K562 (cell line): ENCODE measurements at regions not wholly inside any gene's neighbourhood (a gene's known extent, or its start where the extent isn't known, plus 50 kb on each side); places are given as distances from the start of the nearest gene placed in this dataset.

Experiments used
- ATAC-seq: fragments of 200-7000 bp; cut with Tn5 transposase; 3 replicates; pipeline ENCODE4 v1.9.1; 2020; ENCODE audit warnings: moderate library complexity
- BruUV-seq: library from RNA; stranded (reverse); fragments of 400-500 nt; replicated peaks from 2 replicates; lab custom pipeline; 2021; lab: Mats Ljungman, UMichigan
- CTCF ChIA-PET: fragments of 300-600 bp; formaldehyde crosslinking; extraction: SDS; loops from one replicate; lab custom pipeline; 2021; ENCODE audit warnings: low intra/inter-chr PET ratio; lab: Yijun Ruan, JAX
- POLR2A ChIA-PET: fragments of 300-600, 350-650 bp; sonication (Branson Sonifier 250); formaldehyde crosslinking; extraction: SDS; loops from one replicate; lab custom pipeline; 2021; ENCODE audit warnings: antibody characterized with exemption, inconsistent platforms; lab: Yijun Ruan, JAX
- DNase-seq, 4 experiments: peaks; one replicate each; pipeline versions ENCODE4 v3.0.0 to v3.0.0-alpha.2; 2011 to 2018; ENCODE audit warnings: low spot score in 3 of 4, mixed read lengths in 3 of 4; ENCODE audit errors: extremely low read depth in 1 of 4
- FAIRE-seq: peaks from 2 replicates; lab custom pipeline; 2011; peaks lifted over from hg19 to GRCh38; lab: Jason Lieb, UNC
- H2AFZ ChIP-seq: 2 replicates; pipeline ENCODE4 v1.6.0; 2011; ENCODE audit warnings: low read depth, low read length, control low read depth, inconsistent platforms
- H3K27ac ChIP-seq: fragments of 200-600 bp; 3 replicates; pipeline ENCODE4 v1.8.0; 2011; ENCODE audit warnings: low read depth, mild to moderate bottlenecking, control low read depth, inconsistent platforms, low read length, moderate library complexity, mixed read lengths; ENCODE audit errors: extremely low read depth
- H3K27me3 ChIP-seq, 2 experiments: fragments of 300-600 bp in 1 of 2; 2 replicates in 1 of 2; 3 replicates in 1 of 2; pipeline versions ENCODE4 v1.6.0 to v1.8.0; 2011; ENCODE audit warnings: inconsistent platforms in 2 of 2, low read length in 2 of 2, mild to moderate bottlenecking in 1 of 2, mixed read lengths in 1 of 2, moderate library complexity in 1 of 2; ENCODE audit not compliant: control insufficient read depth in 2 of 2, insufficient read depth in 2 of 2
- H3K36me3 ChIP-seq: fragments of 300-600 bp; 3 replicates; pipeline ENCODE4 v1.8.0; 2011; ENCODE audit warnings: mild to moderate bottlenecking, low read length, inconsistent platforms; ENCODE audit not compliant: control insufficient read depth, insufficient read depth
- H3K4me1 ChIP-seq, 2 experiments: fragments of 200-600 bp in 1 of 2; replicated peaks in 1 of 2; 2 replicates in 1 of 2; 3 replicates in 1 of 2; pipeline versions ENCODE4 v1.5.1 to v1.8.0; 2011; ENCODE audit warnings: inconsistent platforms in 2 of 2, low read length in 2 of 2, mild to moderate bottlenecking in 1 of 2, mixed read lengths in 1 of 2, moderate library complexity in 1 of 2; ENCODE audit not compliant: control insufficient read depth in 2 of 2, insufficient read depth in 2 of 2
- H3K4me2 ChIP-seq: 2 replicates; pipeline ENCODE4 v1.6.1; 2011; ENCODE audit warnings: low read length, control low read depth, inconsistent platforms, mixed read lengths; ENCODE audit not compliant: insufficient read depth
- H3K4me3 ChIP-seq: fragments of 200-600 bp; sonication (generic), shearing (Covaris generic); 2 replicates; pipeline ENCODE4 v1.5.1; 2016; ENCODE audit warnings: control low read depth, inconsistent platforms
- H3K79me2 ChIP-seq: fragments of 200-600 bp; 3 replicates; pipeline ENCODE4 v1.8.0; 2011; ENCODE audit warnings: low read length, inconsistent platforms; ENCODE audit not compliant: control insufficient read depth, insufficient read depth
- H3K9ac ChIP-seq, 2 experiments: 2 replicates each; pipeline versions ENCODE4 v1.6.0 to v1.6.1; 2011; ENCODE audit warnings: low read depth in 2 of 2, low read length in 2 of 2, control low read depth in 1 of 2, inconsistent platforms in 1 of 2, mild to moderate bottlenecking in 1 of 2, mixed read lengths in 1 of 2; ENCODE audit not compliant: insufficient read depth in 1 of 2
- H3K9me1 ChIP-seq: one replicate; pipeline ENCODE4 v1.6.0; 2011; ENCODE audit warnings: inconsistent platforms, mild to moderate bottlenecking, low read length, moderate library complexity; ENCODE audit not compliant: control insufficient read depth, insufficient read depth
- H3K9me3 ChIP-seq: replicated peaks from 2 replicates; pipeline ENCODE4 v1.5.1; 2011; ENCODE audit warnings: low read depth, low read length, inconsistent platforms; ENCODE audit not compliant: control insufficient read depth, insufficient read depth
- H4K20me1 ChIP-seq: replicated peaks from 2 replicates; pipeline ENCODE4 v1.6.1; 2011; ENCODE audit warnings: low read length, inconsistent platforms, mixed read lengths; ENCODE audit not compliant: control insufficient read depth, insufficient read depth
- ATF2 ChIP-seq: sonication (generic); formaldehyde crosslinking; IDR thresholded peaks from 2 replicates; pipeline ENCODE4 v1.8.1; 2022; ENCODE audit warnings: missing genetic modification reagents
- CBX1 ChIP-seq: sonication (generic); IDR thresholded peaks from 2 replicates; pipeline ENCODE4 v1.6.1; 2016; ENCODE audit warnings: antibody characterized with exemption, low read depth, mild to moderate bottlenecking
- MAZ ChIP-seq, 2 experiments: fragments of 450-650 bp in 1 of 2; sonication (generic) in 1 of 2; formaldehyde crosslinking; IDR thresholded peaks in 1 of 2; conservative IDR thresholded peaks in 1 of 2; 2 replicates each; pipeline versions ENCODE4 v1.4.0 to v1.5.0; 2020; ENCODE audit warnings: mild to moderate bottlenecking in 1 of 2, missing genetic modification reagents in 1 of 2
- MIER1 ChIP-seq: fragments of 450-650 bp; IDR thresholded peaks from 2 replicates; pipeline ENCODE4 v1.6.1; 2016; ENCODE audit warnings: antibody characterized with exemption, mild to moderate bottlenecking, low read depth
- MTA1 ChIP-seq: fragments of 450-650 bp; IDR thresholded peaks from 2 replicates; pipeline ENCODE4 v1.6.1; 2017; ENCODE audit warnings: borderline replicate concordance
- NR0B1 ChIP-seq: fragments of 450-650 bp; IDR thresholded peaks from one replicate; pipeline ENCODE4 v1.6.1; 2018; ENCODE audit warnings: mild to moderate bottlenecking, moderate library complexity; ENCODE audit not compliant: partially characterized antibody
- TBL1XR1 ChIP-seq, 2 experiments: IDR thresholded peaks; 2 replicates each; pipeline ENCODE4 v1.6.1; 2012; ENCODE audit warnings: improper control_type of control experiment in 2 of 2, low read length in 2 of 2, mild to moderate bottlenecking in 1 of 2
- WGBS: fragments of 100-300 bp; shearing (Covaris generic); methylation state at CpG from one replicate; pipeline ENCODE4 v1.1.6; 2016; ENCODE audit warnings: low coverage, mixed read lengths; ENCODE audit not compliant: insufficient coverage; ENCODE audit errors: missing lambda C conversion rate; 5-methylcytosine and 5-hydroxymethylcytosine counted together
- in situ Hi-C: fragments of 300-500 bp; cut with MboI; formaldehyde crosslinking; loops from 4 replicates; pipeline ENCODE4 v1.15.0; 2018; ENCODE audit warnings: inconsistent platforms, mixed read lengths
- intact Hi-C: fragments of 100-400 bp; cut with micrococcal nuclease; formaldehyde crosslinking; loops from 2 replicates; pipeline ENCODE4 v1.14.2; 2022

- no peak for ATAC-seq
- CTCF ChIA-PET, result no interaction called here
- in situ Hi-C loops, result loop anchor here (10.0 kb wide), 1 partner anchor 184 kb away; no protein-coding TSS in a partner anchor
Observed at GRCh38 chr18:59818769-59819168, 81.0 kb upstream of the PMAIP1 start.

More at GRCh38 chr18:59818769-59819168, 81.0 kb upstream of the PMAIP1 start:
- no peak overlapping the region for H3K9ac ChIP-seq
- no peak overlapping the region for H2AFZ ChIP-seq
- H3K27ac ChIP-seq, result no peak overlapping the region
- TF ChIP-seq TBL1XR1 (IDR thresholded peaks at IDR 0.05; ENCODE audit: low read length in 2 of 2) (no peak), ATF2 (no peak), MAZ (CRISPR knock-in tag; conservative IDR thresholded peaks at IDR 0.05 in 1 of 2, IDR thresholded peaks at IDR 0.05 in 1 of 2) (no peak), NR0B1 (no peak), CBX1 (no peak), MIER1 (no peak), MTA1 (no peak)
- H3K36me3 ChIP-seq, result no peaks in the 10 kb centered on the region
- no peak overlapping the region for H3K4me2 ChIP-seq
- no peaks in the 10 kb centered on the region for H3K79me2 ChIP-seq
- no peaks in the 10 kb centered on the region; a peak in 1 of 5 replicates for H3K27me3 ChIP-seq
- H3K9me1 ChIP-seq, result no peaks in the 10 kb centered on the region
- H3K9me3 ChIP-seq, result no peaks in the 10 kb centered on the region
- WGBS, result 0% methylated on average over 3 of the region's 5 CpGs
- no peak for DNase-seq
- no peaks in the 10 kb centered on the region for H3K4me1 ChIP-seq
- no peak for FAIRE-seq
- no peaks in the 10 kb centered on the region for H4K20me1 ChIP-seq
- intact Hi-C loops, result no loop called here
- POLR2A ChIA-PET, result no interaction called here
- BruUV-seq, result no TSS peak
- no peak overlapping the region for H3K4me3 ChIP-seq
